Glutamatergic neuron (in vitro differentiated cells): ENCODE measurements at regions not wholly inside any gene's neighbourhood (a gene's known extent, or its start where the extent isn't known, plus 50 kb on each side); places are given as distances from the start of the nearest gene placed in this dataset.

ENCODE experiments used
- DNase-seq: peaks from one replicate; pipeline ENCODE4 v3.0.0; 2022
- H3K27ac Mint-ChIP-seq: one replicate; pipeline ENCODE4 v1.8.0; 2020; ENCODE audit warnings: mild to moderate bottlenecking, mixed read lengths, inconsistent platforms; ENCODE audit not compliant: unreplicated experiment
- H3K27me3 Mint-ChIP-seq: one replicate; pipeline ENCODE4 v1.8.0; 2020; ENCODE audit warnings: mild to moderate bottlenecking, moderate library complexity, mixed read lengths, inconsistent platforms; ENCODE audit not compliant: unreplicated experiment
- H3K36me3 Mint-ChIP-seq: one replicate; pipeline ENCODE4 v1.8.0; 2020; ENCODE audit warnings: mild to moderate bottlenecking, mixed read lengths, inconsistent platforms; ENCODE audit not compliant: unreplicated experiment
- H3K4me1 Mint-ChIP-seq: one replicate; pipeline ENCODE4 v1.8.0; 2020; ENCODE audit warnings: mild to moderate bottlenecking, low read depth, mixed read lengths, inconsistent platforms; ENCODE audit not compliant: unreplicated experiment
- H3K4me3 Mint-ChIP-seq: one replicate; pipeline ENCODE4 v1.8.0; 2020; ENCODE audit warnings: mild to moderate bottlenecking, mixed read lengths, inconsistent platforms; ENCODE audit not compliant: unreplicated experiment
- H3K9me3 Mint-ChIP-seq: one replicate; pipeline ENCODE4 v1.8.0; 2020; ENCODE audit warnings: mild to moderate bottlenecking, moderate library complexity, mixed read lengths, inconsistent platforms; ENCODE audit not compliant: unreplicated experiment
- CTCF ChIP-seq: fragments of 200-600 bp; sonication (generic); IDR thresholded peaks from one replicate; pipeline ENCODE4 v1.5.0; 2021; ENCODE audit not compliant: partially characterized antibody, unreplicated experiment

GRCh38 chr4:160235771-160236170 is 1132.9 kb downstream of the RAPGEF2 start:
- H3K4me1 Mint-ChIP-seq: no peaks in the 10 kb centered on the region
- no peak overlapping the region for H3K27ac Mint-ChIP-seq
- H3K36me3 Mint-ChIP-seq: no peaks in the 10 kb centered on the region
- no peaks in the 10 kb centered on the region for H3K9me3 Mint-ChIP-seq
- peaks cover 2% of the 10 kb centered on the region for H3K27me3 Mint-ChIP-seq
- no peak overlapping the region for H3K4me3 Mint-ChIP-seq
- no peak for DNase-seq
- TF ChIP-seq CTCF: no peak

- no peak for TF ChIP-seq CTCF
- Mint-ChIP-seq H3K27ac (no peak overlapping the region), H3K27me3 (no peaks in the 10 kb centered on the region), H3K4me1 (no peaks in the 10 kb centered on the region), H3K9me3 (no peaks in the 10 kb centered on the region), H3K4me3 (no peak overlapping the region), H3K36me3 (no peaks in the 10 kb centered on the region)
- DNase-seq: no peak
Measured at GRCh38 chr4:160238790-160239189, 1135.9 kb downstream of the RAPGEF2 start.

- no peak overlapping the region for H3K27ac Mint-ChIP-seq
- no peak for TF ChIP-seq CTCF
- no peaks in the 10 kb centered on the region for H3K4me1 Mint-ChIP-seq
- DNase-seq: no peak
- H3K27me3 Mint-ChIP-seq: peaks cover 5% of the 10 kb centered on the region
- H3K36me3 Mint-ChIP-seq: no peaks in the 10 kb centered on the region
- peaks cover 2% of the 10 kb centered on the region for H3K9me3 Mint-ChIP-seq
- no peak overlapping the region for H3K4me3 Mint-ChIP-seq
Measured at GRCh38 chr4:160247091-160247656, 1144.3 kb downstream of the RAPGEF2 start.

- Mint-ChIP-seq H3K9me3 (peaks cover 2% of the 10 kb centered on the region), H3K4me1 (no peaks in the 10 kb centered on the region), H3K36me3 (no peaks in the 10 kb centered on the region), H3K27me3 (peaks cover 5% of the 10 kb centered on the region), H3K27ac (no peak overlapping the region), H3K4me3 (no peak overlapping the region)
- no peak for TF ChIP-seq CTCF
- no peak for DNase-seq
Measured at GRCh38 chr4:160251522-160252170, 1148.8 kb downstream of the RAPGEF2 start.

GRCh38 chr4:160257318-160257717 is 1154.4 kb downstream of the RAPGEF2 start:
- no peaks in the 10 kb centered on the region for H3K27me3 Mint-ChIP-seq
- DNase-seq: no peak
- H3K27ac Mint-ChIP-seq: no peak overlapping the region
- no peaks in the 10 kb centered on the region for H3K36me3 Mint-ChIP-seq
- no peak for TF ChIP-seq CTCF
- no peaks in the 10 kb centered on the region for H3K9me3 Mint-ChIP-seq
- H3K4me3 Mint-ChIP-seq: no peak overlapping the region
- H3K4me1 Mint-ChIP-seq: no peaks in the 10 kb centered on the region
